ENCODE measurements at regions not wholly inside any gene's neighbourhood (a gene's known extent, or its start where the extent isn't known, plus 50 kb on each side); places are given as distances from the start of the nearest gene placed in this dataset.

GRCh38 chr4:137635601-137636000 lies 103.3 kb upstream of the PCDH18 start:
- TF ChIP-seq TAF1 (IDR thresholded peaks at IDR 0.05; ENCODE audit: low read depth, low read length): no peak
- no peak for TF ChIP-seq POLR2A (IDR thresholded peaks at IDR 0.05; ENCODE audit: low read depth, low read length)
- no peak for TF ChIP-seq POLR2AphosphoS5 (IDR thresholded peaks at IDR 0.05; ENCODE audit: low read depth, low read length)

Measured in GM12891 (cell line).